SK-N-SH (cell line): ENCODE measurements at regions not wholly inside any gene's neighbourhood (a gene's known extent, or its start where the extent isn't known, plus 50 kb on each side); places are given as distances from the start of the nearest gene placed in this dataset.

Source experiments
- EP300 ChIP-seq, 2 experiments: IDR thresholded peaks; 2 replicates each; pipeline versions ENCODE4 v1.4.0 to v1.6.1; 2012; ENCODE audit warnings: borderline replicate concordance in 1 of 2, low read depth in 1 of 2, low read length in 1 of 2
- MEF2A ChIP-seq: IDR thresholded peaks from 2 replicates; pipeline ENCODE4 v1.4.0; 2012; ENCODE audit warnings: low read depth, borderline replicate concordance
- PBX3 ChIP-seq: IDR thresholded peaks from 2 replicates; pipeline ENCODE4; 2012

- TF ChIP-seq PBX3 (no peak), EP300 (IDR thresholded peaks at IDR 0.05; ENCODE audit: borderline replicate concordance in 1 of 2, low read depth in 1 of 2, low read length in 1 of 2) (no peak), MEF2A (no peak)
Measured at GRCh38 chr11:105245781-105246315, 106.3 kb upstream of the CARD18 start.
